ENCODE measurements at regions not wholly inside any gene's neighbourhood (a gene's known extent, or its start where the extent isn't known, plus 50 kb on each side); places are given as distances from the start of the nearest gene placed in this dataset.
"Not testable (repeated sequence)": the region's sequence is repeated elsewhere in the genome, so short reads cannot be mapped to it uniquely, and the experiment has no call there.

DNA sequence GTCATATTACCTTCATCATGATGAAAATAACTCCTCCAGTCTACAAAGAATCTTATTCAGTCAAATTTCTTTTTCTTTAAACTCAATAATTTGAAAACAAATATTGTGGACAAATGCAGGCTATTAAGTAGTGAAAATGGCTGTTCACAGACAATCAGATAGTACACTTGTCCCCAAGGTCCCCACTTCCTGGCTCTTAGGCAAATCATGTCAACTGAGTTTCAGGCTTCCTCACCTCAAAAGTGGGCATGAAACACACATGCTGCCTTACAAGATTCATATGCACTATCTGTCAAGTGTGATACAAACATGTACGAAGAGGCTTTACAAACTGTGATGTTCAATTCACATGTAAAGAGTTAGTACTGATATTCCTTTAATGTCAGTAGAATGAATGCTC lies 385.2 kb upstream of the SEMA6A start:
- Mint-ChIP-seq H3K27me3 (no peaks in the 10 kb centered on the region), H3K27ac (no peak overlapping the region), H3K4me1 (no peaks in the 10 kb centered on the region), H3K4me3 (no peak overlapping the region), H3K9me3 (no peaks in the 10 kb centered on the region), H3K36me3 (ENCODE audit: low read depth) (no peaks in the 10 kb centered on the region)
- ChIA-PET POLR2A (no interaction called here), CTCF (no interaction called here)
- no peak for ATAC-seq (ENCODE audit: low read depth)
- no peak for DNase-seq
- intact Hi-C loops (cut with micrococcal nuclease), result no loop called here
- TF ChIP-seq CTCF (IDR thresholded peaks at IDR 0.05), result no peak

DNA sequence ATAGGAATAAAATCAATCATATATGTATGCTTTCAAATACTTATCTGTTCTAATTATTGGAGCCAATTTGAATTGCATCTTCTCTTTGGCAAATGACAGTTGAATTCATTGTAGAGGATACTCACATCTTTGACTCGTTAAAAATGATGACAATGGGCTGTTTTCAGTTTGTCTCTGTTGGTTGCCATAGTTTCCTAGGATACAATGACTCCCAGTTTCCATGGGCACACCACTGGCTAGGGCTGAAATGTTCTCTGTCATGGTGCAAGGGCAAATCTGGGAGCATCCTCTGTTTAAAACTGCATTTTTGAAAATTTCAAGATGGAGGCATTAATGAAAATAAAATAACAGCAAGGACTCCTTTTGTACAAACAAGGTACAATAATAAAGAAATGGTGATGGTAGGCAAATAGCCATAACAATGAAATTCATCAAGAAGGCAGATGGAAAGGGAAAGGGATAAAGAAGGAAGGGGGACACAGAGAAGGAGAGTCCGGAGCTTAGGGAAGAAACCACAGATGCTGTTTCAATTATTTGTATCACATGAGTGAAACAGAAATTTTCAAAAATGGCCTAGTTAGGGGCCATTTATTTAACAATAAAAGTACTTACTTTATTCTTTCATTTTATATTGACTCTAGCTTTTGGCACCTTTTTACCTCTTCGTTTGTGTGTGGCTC lies 378.8 kb upstream of the SEMA6A start:
- ATAC-seq (ENCODE audit: low read depth), result no peak
- POLR2A ChIA-PET, result no interaction called here
- CTCF ChIA-PET, result no interaction called here
- H3K9me3 Mint-ChIP-seq, result peaks cover 2% of the 10 kb centered on the region
- H3K27ac Mint-ChIP-seq, result no peak overlapping the region
- intact Hi-C loops (cut with micrococcal nuclease), result no loop called here
- H3K4me1 Mint-ChIP-seq, result no peaks in the 10 kb centered on the region
- no peak overlapping the region for H3K4me3 Mint-ChIP-seq
- H3K27me3 Mint-ChIP-seq, result no peaks in the 10 kb centered on the region
- TF ChIP-seq CTCF (IDR thresholded peaks at IDR 0.05), result no peak
- no peaks in the 10 kb centered on the region for H3K36me3 Mint-ChIP-seq (ENCODE audit: low read depth)
- DNase-seq, result no peak

DNA sequence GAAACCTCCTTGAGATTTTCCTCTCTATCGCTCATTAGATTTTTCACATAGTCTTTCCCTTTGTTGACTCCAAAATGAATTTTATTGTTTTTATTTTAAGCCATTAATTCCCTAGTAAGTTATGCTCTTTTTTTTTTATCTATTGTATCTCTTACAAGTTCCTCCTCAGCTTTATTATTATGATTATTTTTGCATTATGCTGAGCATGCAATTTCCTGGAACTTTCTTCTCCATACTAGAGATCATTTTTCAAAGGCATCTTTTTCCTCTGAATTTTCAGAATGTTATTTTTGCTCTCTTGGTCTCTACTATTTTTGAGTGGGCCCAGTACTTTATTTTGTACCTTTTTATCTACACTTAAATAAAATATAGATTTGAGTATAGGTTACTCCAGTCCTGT lies 376.6 kb upstream of the SEMA6A start:
- Mint-ChIP-seq H3K27me3 (no peaks in the 10 kb centered on the region), H3K36me3 (ENCODE audit: low read depth) (no peaks in the 10 kb centered on the region), H3K4me3 (no peak overlapping the region), H3K9me3 (peaks cover 4% of the 10 kb centered on the region), H3K27ac (no peak overlapping the region), H3K4me1 (peaks cover 5% of the 10 kb centered on the region)
- CTCF ChIA-PET, result no interaction called here
- intact Hi-C loops (cut with micrococcal nuclease), result no loop called here
- ATAC-seq (ENCODE audit: low read depth) (no peak), DNase-seq (no peak)
- no peak for TF ChIP-seq CTCF (IDR thresholded peaks at IDR 0.05)
- POLR2A ChIA-PET, result no interaction called here

DNA sequence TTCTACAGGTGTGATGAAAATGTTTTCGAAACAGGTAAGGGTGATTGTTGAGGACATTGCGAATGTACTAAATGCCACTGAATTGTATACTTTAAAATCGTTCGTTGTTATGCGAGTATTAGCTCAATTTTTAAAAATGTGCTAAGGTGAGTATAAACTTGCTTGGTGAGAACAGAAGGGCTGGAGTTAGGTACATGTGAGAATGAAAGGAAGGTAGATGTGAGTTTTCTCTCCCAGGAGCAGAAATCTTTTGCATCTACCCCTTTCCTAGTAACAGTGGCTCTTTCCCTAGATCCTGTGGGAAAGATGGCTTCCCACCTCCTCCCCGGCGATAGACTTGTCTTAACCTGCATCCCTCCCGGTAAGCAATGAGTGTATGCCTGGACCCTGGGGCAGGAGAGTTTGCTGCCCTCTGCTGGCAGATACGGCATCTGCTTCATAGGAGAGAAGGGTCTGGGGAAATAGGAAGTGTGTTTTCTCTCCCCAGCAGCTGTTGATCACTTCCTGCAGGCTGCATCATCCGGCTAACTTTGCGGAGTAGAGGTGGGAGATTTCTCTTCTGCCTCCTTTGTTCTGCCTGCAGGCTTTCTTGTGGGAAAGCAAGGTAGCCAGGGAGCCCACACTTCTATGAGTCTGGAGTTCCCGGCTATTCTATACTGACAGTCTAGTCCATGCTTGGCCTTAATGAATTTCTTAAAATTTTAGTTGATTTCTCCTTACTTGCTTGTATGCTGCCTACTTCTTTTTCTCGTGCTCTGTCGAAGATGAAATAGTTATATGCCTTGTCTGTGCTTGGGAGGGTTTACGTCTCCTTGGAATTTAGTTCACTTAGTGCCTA lies 373.3 kb upstream of the SEMA6A start:
- TF ChIP-seq CTCF (IDR thresholded peaks at IDR 0.05), result peak; percentile 47
- POLR2A ChIA-PET, result no interaction called here
- ATAC-seq (ENCODE audit: low read depth) (peak; percentile 79), DNase-seq (peak; percentile 31)
- Mint-ChIP-seq H3K9me3 (peaks cover 4% of the 10 kb centered on the region), H3K27ac (no peak overlapping the region), H3K4me3 (no peak overlapping the region), H3K27me3 (no peaks in the 10 kb centered on the region), H3K36me3 (ENCODE audit: low read depth) (no peaks in the 10 kb centered on the region), H3K4me1 (peaks cover 5% of the 10 kb centered on the region)
- CTCF ChIA-PET, result interaction anchor here (2.7 kb wide), 1 partner anchor 810 kb away, joined by 16 read pairs; no protein-coding TSS in a partner anchor
- intact Hi-C loops (cut with micrococcal nuclease), result loop anchor here (1.0 to 5.0 kb wide), 3 partner anchors 372 to 810 kb away; no protein-coding TSS in a partner anchor

- POLR2A ChIA-PET; H3K36me3 Mint-ChIP-seq (ENCODE audit: low read depth); H3K9me3 Mint-ChIP-seq; H3K4me1 Mint-ChIP-seq; H3K27ac Mint-ChIP-seq; ATAC-seq (ENCODE audit: low read depth); DNase-seq; H3K4me3 Mint-ChIP-seq; H3K27me3 Mint-ChIP-seq: not testable (repeated sequence)
- CTCF ChIA-PET, result interaction anchor here (2.7 kb wide), 1 partner anchor 808 kb away, joined by 16 read pairs; no protein-coding TSS in a partner anchor
- intact Hi-C loops (cut with micrococcal nuclease), result loop anchor here (5.0 kb wide), 1 partner anchor 388 kb away; no protein-coding TSS in a partner anchor
These were observed 371.2 kb upstream of the SEMA6A start for GRCh38 chr5:116945613-116946382.

All from activated B cell treated with CpG ODN at 0.5 μM for 24 hours (primary cell).